HEK293 (cell line): ENCODE measurements at regions not wholly inside any gene's neighbourhood (a gene's known extent, or its start where the extent isn't known, plus 50 kb on each side); places are given as distances from the start of the nearest gene placed in this dataset.

Experiments used
- CTCF ChIA-PET: fragments of 350-600 bp; formaldehyde crosslinking; extraction: SDS; loops from one replicate; lab custom pipeline; 2021; ENCODE audit warnings: antibody characterized with exemption; lab: Yijun Ruan, JAX
- POLR2A ChIA-PET: fragments of 300-600 bp; formaldehyde crosslinking; extraction: SDS; loops from one replicate; lab custom pipeline; 2020; ENCODE audit warnings: antibody characterized with exemption, inconsistent platforms; lab: Yijun Ruan, JAX
- H3K27ac ChIP-seq: fragments of 200-500 bp; sonication (Bioruptor generic); 2 replicates; pipeline ENCODE4 v1.5.1; 2014; ENCODE audit warnings: low read depth, low read length, control low read depth, inconsistent platforms; ENCODE audit errors: extremely low read depth
- H3K36me3 ChIP-seq, 2 experiments: fragments of 200-500 bp in 1 of 2; sonication (Bioruptor generic) in 1 of 2; 1 replicate in 1 of 2; 2 replicates in 1 of 2; pipeline ENCODE4 v1.5.1; 2014 to 2017; ENCODE audit warnings: inconsistent platforms in 2 of 2, low read length in 2 of 2; ENCODE audit not compliant: control insufficient read depth in 2 of 2, insufficient read depth in 1 of 2
- H3K4me1 ChIP-seq: fragments of 200-500 bp; sonication (Bioruptor generic); 2 replicates; pipeline ENCODE4 v1.5.1; 2014; ENCODE audit warnings: mild to moderate bottlenecking, low read length, inconsistent platforms; ENCODE audit not compliant: control insufficient read depth, insufficient read depth
- H3K4me3 ChIP-seq: 2 replicates; pipeline ENCODE4 v1.5.1; 2011; ENCODE audit warnings: low read depth, mild to moderate bottlenecking, control low read depth, low read length, moderate library complexity
- H3K9me3 ChIP-seq: fragments of 200-500 bp; sonication (Bioruptor generic); 2 replicates; pipeline ENCODE4 v1.5.1; 2014; ENCODE audit warnings: low read depth, low read length, inconsistent platforms; ENCODE audit not compliant: control insufficient read depth, insufficient read depth
- CTCF ChIP-seq: fragments of 450-650 bp; formaldehyde crosslinking; IDR thresholded peaks from 2 replicates; pipeline ENCODE4 v1.5.1; 2016; ENCODE audit warnings: missing biosample characterization, missing genetic modification characterization
- FEZF1 ChIP-seq: fragments of 450-650 bp; formaldehyde crosslinking; IDR thresholded peaks from 2 replicates; pipeline ENCODE4 v1.5.1; 2016; ENCODE audit warnings: missing biosample characterization, missing genetic modification characterization
- IKZF3 ChIP-seq: fragments of 450-650 bp; IDR thresholded peaks from 2 replicates; pipeline ENCODE4 v1.5.0; 2018; ENCODE audit warnings: missing biosample characterization, mild to moderate bottlenecking, missing genetic modification characterization, moderate library complexity
- PRDM2 ChIP-seq: fragments of 450-650 bp; formaldehyde crosslinking; IDR thresholded peaks from 2 replicates; pipeline ENCODE4 v1.5.1; 2016; ENCODE audit warnings: missing biosample characterization, missing genetic modification characterization, borderline replicate concordance
- SP3 ChIP-seq: fragments of 450-650 bp; formaldehyde crosslinking; IDR thresholded peaks from 2 replicates; pipeline ENCODE4 v1.5.1; 2016; ENCODE audit warnings: missing biosample characterization, missing genetic modification characterization
- ZNF175 ChIP-seq: fragments of 450-650 bp; formaldehyde crosslinking; IDR thresholded peaks from 2 replicates; pipeline ENCODE4 v1.5.1; 2016; ENCODE audit warnings: missing biosample characterization, missing genetic modification characterization
- ZNF280D ChIP-seq: fragments of 450-650 bp; formaldehyde crosslinking; IDR thresholded peaks from 2 replicates; pipeline ENCODE4 v1.5.1; 2016; ENCODE audit warnings: missing biosample characterization, missing genetic modification characterization
- ZNF423 ChIP-seq: fragments of 450-650 bp; formaldehyde crosslinking; IDR thresholded peaks from 2 replicates; pipeline ENCODE4 v1.5.1; 2016; ENCODE audit warnings: missing biosample characterization, missing genetic modification characterization
- ZNF530 ChIP-seq: fragments of 450-650 bp; formaldehyde crosslinking; IDR thresholded peaks from 2 replicates; pipeline ENCODE4 v1.5.1; 2016; ENCODE audit warnings: low read depth, missing biosample characterization, missing genetic modification characterization
- ZNF544 ChIP-seq: fragments of 450-650 bp; formaldehyde crosslinking; IDR thresholded peaks from 2 replicates; pipeline ENCODE4 v1.5.0; 2017; ENCODE audit warnings: missing biosample characterization, missing genetic modification characterization
- ZNF560 ChIP-seq: fragments of 450-650 bp; formaldehyde crosslinking; IDR thresholded peaks from 2 replicates; pipeline ENCODE4 v1.5.1; 2017; ENCODE audit warnings: missing biosample characterization, missing genetic modification characterization, borderline replicate concordance
- ZNF596 ChIP-seq: fragments of 450-650 bp; IDR thresholded peaks from 2 replicates; pipeline ENCODE4 v1.5.0; 2018; ENCODE audit warnings: missing biosample characterization, mild to moderate bottlenecking, missing genetic modification characterization, moderate library complexity
- ZNF639 ChIP-seq: fragments of 450-650 bp; formaldehyde crosslinking; IDR thresholded peaks from 2 replicates; pipeline ENCODE4 v1.5.1; 2016; ENCODE audit warnings: missing biosample characterization, missing genetic modification characterization
- ZNF777 ChIP-seq: fragments of 450-650 bp; formaldehyde crosslinking; IDR thresholded peaks from 2 replicates; pipeline ENCODE4 v1.5.1; 2017; ENCODE audit warnings: missing biosample characterization, missing genetic modification characterization, borderline replicate concordance

- TF ChIP-seq PRDM2 (tag by site-specific recombination) (no peak), CTCF (tag by site-specific recombination) (no peak), ZNF544 (no peak), ZNF175 (tag by site-specific recombination) (no peak), ZNF280D (tag by site-specific recombination) (no peak), ZNF639 (no peak), ZNF777 (tag by site-specific recombination) (no peak), ZNF596 (no peak)
- TF ChIP-seq, all 188 proteins: peak for 0
Measured at GRCh38 chr15:62769604-62770003, 272.9 kb upstream of the TPM1 start (continued).

- no peaks in the 10 kb centered on the region for H3K9me3 ChIP-seq
- H3K4me1 ChIP-seq = no peaks in the 10 kb centered on the region; the same call in 1 of the 2 replicates
- TF ChIP-seq FEZF1 (tag by site-specific recombination) (no peak), ZNF423 (no peak), ZNF530 (tag by site-specific recombination) (no peak), SP3 (tag by site-specific recombination) (no peak), ZNF560 (tag by site-specific recombination) (no peak), IKZF3 (tag by site-specific recombination) (no peak), ZNF175 (tag by site-specific recombination) (no peak)
- POLR2A ChIA-PET = no interaction called here
- H3K36me3 ChIP-seq = no peaks in the 10 kb centered on the region
- no peak overlapping the region for H3K4me3 ChIP-seq
- CTCF ChIA-PET = no interaction called here
- no peak overlapping the region for H3K27ac ChIP-seq
Measured at GRCh38 chr15:62770111-62770660, 272.4 kb upstream of the TPM1 start.
